ENCODE measurements at regions not wholly inside any gene's neighbourhood (a gene's known extent, or its start where the extent isn't known, plus 50 kb on each side); places are given as distances from the start of the nearest gene placed in this dataset.

- peak; percentile 38 for DNase-seq
These were observed 426.9 kb downstream of the CDH2 start for GRCh38 chr18:27750014-27750413.

DNA sequence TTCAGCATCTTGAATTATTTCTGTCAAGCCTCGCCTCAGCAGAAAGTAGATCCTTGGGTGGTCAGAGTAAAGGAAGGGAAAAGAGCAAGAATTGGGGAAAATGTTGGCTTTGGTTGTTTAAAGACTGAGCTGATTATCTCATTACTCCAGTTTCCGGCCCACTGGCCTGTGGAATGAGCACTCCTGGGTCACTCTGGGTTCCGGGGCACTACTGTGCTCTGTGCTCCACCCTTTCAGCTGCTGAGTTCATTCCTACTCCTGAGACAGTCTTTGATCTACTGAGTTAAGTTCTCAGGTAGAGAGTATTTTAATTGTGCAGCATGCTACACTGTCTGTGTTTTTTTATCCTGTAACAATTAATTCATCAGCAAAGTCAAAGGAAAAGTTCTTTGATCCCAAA lies 427.7 kb downstream of the CDH2 start:
- DNase-seq: no peak

DNA sequence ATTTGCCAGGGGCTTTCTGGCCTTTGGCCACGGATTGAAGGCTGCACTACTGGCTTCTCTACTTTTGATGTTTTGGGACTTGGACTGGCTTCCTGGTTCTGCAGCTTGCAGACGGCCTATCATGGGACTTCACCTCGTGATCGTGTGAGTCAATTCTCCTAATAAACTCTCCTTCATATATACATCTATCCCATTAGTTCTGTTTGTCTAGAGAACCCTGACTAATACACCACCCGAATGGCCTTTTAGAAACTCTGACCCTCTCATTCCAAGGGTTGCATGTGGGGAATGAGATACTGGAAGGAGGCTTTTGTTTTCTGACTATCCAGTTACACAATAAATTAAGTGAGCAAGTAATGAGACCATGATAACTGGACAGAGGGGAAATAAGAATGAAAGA lies 430.7 kb downstream of the CDH2 start:
- no peak for DNase-seq

DNA sequence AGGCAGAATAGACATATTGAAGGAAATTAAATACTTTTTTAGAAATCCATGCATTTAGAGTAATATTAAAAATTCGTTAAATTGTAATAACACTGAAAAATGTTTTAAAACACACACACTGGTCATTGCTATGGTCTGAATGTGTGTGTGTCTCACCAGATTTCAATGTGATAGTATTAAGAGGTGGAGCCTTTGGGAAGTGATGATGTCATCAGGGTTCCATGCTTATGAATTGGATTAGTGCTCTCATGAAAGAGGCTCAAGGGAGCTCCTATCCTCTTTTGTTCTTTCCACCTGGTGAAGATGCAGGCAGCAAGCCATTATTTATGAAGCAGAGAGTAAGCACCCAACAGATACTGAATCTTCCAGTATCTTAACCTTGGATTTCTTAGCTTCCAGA lies 441.8 kb downstream of the CDH2 start:
- DNase-seq: no peak

GRCh38 chr18:27731211-27731610 lies 445.7 kb downstream of the CDH2 start:
- DNase-seq: no peak

DNA sequence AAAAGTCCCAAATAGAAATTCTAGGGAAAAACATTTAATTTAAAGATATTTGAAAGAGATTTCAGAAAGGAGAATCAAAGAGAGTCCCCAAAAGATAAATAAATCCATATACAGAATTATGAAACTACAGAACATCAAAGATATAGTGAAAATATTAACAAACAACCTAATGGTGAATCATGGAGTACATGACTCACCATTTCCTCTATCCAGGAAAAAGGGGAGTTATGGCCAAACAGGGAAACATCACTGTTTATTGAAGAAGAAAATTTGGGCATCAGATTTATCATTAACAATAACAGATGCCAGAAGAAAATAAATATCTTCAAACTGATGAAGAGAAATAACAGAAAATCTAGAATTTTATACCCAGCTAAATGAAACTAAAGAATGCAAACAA lies 448.3 kb downstream of the CDH2 start:
- DNase-seq: no peak

DNA sequence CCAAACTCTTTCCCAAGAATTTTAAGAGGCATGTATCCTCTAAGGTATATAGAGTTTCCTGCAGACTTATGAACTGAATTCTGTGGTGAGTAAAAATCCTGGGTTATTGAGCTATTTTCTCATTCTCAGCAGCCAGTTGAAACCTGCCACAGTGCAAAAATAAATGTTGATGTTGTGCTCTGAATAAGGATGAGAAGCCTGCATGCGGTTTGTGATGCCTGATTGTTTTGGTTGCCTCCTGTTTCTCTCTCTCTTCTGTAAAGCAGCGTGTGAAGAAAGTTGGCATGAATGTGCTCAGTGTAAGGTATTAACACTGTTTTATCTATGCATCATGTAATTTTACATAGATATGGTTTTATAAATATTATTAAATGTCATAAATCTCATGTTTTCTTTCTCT lies 452.6 kb downstream of the CDH2 start:
- DNase-seq: no peak

DNA sequence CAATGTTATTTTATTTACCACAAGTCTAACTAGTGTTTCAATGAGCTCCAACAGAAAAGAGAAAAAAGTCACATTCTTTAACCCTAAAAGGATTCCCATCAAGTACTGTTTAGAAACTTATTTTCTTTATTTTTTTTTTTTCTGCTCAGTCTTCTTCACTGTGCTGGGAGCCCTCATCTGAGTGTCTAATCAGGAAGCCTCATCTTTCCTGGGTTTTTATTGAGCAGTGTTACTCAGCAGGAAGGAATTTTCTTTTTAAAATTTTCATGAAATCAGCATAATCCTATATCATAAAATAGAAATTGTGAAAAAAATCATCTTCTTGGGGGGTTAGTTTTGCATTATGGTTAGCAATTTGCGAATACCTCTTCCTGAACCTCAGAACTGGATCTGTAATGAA lies 453.8 kb downstream of the CDH2 start:
- no peak for DNase-seq

GRCh38 chr18:27719680-27720079 lies 457.2 kb downstream of the CDH2 start:
- no peak for DNase-seq

GRCh38 chr18:27717816-27718215 lies 459.1 kb downstream of the CDH2 start:
- no peak for DNase-seq

DNA sequence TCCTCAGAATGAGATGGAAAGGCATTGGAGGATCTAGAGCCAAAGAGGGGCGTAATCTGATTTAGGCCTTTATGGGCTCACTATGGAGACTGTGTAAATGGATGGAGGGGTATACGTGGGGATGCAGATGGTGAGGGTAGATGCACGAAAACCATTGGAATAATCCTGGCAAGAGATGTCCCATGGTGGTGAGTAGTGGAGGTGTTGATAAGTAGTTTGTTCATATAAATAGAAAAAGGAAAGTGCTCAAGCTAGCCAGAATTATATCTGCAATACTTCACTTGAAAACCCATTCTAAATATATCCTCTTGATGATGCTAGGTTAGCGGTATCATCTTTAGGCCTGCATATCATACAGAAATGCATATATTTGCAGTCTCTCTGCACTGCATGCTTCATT lies 459.7 kb downstream of the CDH2 start:
- no peak for DNase-seq

- no peak for DNase-seq
These were observed 461.2 kb downstream of the CDH2 start for GRCh38 chr18:27715751-27716150.

DNA sequence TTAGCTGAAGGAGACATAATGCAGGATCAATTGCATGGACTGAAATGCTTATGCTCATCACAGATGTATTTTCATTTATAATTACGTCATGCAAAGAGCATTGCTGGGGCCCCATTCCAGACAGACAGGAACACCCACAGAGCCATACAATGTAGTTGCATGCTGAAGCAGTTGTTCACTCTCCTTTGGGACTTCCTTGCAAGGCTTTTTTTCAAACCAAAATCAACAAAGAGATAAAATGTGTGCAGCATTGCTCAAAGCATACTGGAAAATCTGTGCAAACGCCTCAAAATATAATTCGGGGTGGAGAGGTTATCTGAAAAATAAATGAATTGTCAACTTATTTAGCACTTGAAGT lies 463.2 kb downstream of the CDH2 start:
- peak; percentile 80 for DNase-seq

DNA sequence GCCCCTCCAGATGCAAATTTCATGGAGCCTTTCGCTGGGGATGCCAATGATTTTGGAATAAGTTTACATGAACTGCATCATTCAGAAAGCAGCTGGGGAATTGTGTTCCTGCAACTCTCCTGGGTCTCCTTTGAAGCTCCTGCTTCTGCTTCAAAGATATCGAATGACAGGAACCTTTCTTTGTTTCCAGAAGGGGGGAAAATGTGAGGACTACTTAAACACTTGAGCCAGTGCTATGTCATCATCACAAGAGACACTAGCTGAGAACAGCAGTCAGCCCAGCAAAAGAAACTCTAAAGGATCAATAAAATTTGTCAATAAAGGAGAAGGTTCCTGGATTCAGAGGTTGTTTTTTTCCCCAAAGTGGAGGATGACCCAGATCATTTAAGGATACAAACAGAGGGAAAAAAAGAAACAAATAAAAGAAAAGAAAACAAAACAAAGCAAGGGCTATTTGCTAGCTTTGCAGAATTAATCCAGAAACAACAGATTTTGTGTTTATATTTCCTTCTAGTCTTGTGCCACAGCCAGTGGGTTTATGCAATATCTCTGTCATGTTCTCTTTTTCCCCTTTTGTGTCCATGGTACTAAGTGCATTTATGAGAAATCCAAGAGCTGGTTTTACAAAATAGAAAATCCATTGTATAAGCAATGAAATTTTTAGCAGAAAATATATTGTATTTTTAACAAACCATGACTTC lies 463.7 kb downstream of the CDH2 start:
- DNase-seq: no peak

- DNase-seq: no peak
These were observed 464.9 kb downstream of the CDH2 start for GRCh38 chr18:27712066-27712465.

GRCh38 chr18:27711382-27711781 lies 465.5 kb downstream of the CDH2 start:
- no peak for DNase-seq

DNA sequence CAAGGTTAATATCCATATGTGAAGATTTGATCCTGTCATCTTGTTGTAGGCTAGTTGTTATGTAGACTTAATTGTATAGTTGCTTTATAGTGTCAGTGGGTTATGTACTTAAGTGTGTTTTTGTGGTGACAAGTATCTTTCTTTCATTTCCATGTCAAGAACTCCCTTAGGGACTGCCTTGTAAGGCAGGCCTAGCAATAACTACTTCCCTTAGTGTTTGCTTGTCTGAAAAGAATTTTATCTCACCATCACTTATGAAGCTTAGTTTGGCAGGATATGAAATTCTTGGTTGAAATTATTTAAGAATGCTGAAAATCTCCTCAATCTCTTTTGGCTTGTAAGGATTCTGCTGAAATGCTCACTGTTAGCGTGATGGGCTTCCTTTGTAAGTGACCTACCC lies 467.6 kb downstream of the CDH2 start:
- DNase-seq: no peak

- DNase-seq: no peak
These were observed 469.7 kb downstream of the CDH2 start for GRCh38 chr18:27707201-27707600.

DNA sequence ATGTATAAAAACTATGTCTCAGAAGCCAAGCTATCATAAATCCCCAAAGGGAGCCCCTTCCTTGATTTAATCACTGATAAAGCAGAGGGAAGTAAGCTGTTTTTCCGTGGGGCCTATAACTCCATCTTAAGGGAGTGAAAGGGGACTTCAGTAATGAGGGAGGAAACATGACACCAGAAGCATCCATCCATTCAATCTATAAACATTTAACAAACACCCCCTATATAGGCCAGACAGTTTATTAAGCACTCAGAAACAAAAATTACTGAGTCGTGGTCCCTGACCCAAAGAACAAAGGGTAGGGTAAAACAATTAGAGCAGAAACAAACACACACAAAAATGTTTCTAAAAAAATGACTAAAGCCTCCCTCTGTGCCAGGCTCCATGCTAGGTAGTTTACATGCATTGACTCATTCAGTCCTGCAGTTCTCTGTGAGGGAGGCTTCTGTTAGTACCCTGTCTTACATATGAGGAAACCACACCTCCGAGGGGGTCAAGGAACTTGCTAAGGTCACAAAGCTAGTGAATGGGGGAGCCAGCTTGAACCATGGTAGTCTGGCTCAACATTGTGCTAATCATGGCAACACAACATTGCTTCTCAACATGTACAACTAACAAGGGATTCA lies 472.1 kb downstream of the CDH2 start:
- DNase-seq: no peak

GRCh38 chr18:27699137-27699536 lies 477.8 kb downstream of the CDH2 start:
- DNase-seq: peak; percentile 24

DNA sequence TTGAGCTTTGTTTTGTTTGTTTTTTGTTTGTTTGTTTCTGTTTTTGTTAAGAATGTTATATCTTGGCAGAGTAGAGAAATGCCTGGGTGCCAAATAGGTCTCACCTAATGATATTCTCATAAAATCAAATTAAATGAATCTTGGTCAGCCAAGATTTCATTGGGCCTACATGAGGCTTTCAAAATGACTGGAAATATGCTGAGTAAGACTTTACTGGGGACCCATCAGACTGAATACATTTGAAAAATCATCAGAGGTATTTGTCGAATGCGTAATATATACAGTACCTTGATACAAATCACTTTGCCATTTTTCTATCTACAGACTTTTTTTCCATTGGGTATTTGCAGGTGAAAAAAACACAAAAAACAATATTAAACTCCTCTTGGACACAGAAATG lies 480.8 kb downstream of the CDH2 start:
- DNase-seq: no peak

GRCh38 chr18:27695503-27695902 lies 481.4 kb downstream of the CDH2 start:
- DNase-seq: no peak

DNA sequence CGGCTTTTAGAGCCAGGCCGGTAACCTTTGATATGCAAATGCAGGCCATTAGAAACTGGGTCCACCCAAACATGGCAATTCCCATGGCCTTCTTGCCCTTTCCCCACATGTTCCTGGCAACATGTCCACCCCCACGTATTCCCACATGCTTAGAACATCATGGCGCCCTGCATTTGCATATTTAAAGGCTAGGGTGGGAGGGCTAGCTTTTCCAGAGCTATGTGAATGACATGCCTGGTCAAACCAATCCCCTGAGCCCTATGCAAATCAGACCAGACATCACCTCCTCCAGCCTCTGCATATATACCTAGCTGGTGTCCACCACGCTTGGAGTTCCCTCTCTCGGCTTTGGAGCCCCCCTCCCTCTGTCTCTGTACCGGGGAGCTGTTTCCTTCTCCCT lies 481.9 kb downstream of the CDH2 start:
- DNase-seq: no peak

GRCh38 chr18:27688581-27688980 lies 488.3 kb downstream of the CDH2 start:
- DNase-seq: no peak

DNA sequence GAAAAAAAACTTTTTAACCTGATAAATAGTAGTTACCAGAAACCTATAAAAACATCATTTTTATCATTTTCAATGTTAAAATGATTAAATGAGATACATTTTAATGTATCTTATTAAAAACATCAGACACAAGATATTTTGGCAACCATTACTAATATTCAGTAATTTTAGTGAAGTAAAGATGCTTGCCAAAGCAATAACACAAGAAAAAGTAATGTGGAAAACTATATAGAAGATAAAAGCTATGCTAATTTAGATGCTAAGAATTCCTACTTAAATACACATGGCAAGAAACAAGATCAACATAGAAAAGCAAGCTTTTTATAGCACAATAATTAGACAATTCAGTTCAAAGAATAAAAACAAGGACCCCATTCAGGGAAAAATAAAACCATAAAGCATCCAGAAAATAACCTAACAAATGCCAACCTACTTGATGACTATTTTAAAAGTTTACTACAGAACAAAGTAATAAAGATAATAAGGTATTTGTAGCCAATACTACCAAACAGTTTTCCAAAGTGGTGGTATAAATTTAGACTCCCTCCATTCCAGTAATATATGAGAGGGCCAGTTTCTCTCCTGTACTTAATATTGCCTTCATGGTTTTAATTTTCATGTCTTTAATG lies 489.5 kb downstream of the CDH2 start:
- DNase-seq: no peak

All from femur (tissue), 1 donor.